ENCODE measurements at regions not wholly inside any gene's neighbourhood (a gene's known extent, or its start where the extent isn't known, plus 50 kb on each side); places are given as distances from the start of the nearest gene placed in this dataset.

DNA sequence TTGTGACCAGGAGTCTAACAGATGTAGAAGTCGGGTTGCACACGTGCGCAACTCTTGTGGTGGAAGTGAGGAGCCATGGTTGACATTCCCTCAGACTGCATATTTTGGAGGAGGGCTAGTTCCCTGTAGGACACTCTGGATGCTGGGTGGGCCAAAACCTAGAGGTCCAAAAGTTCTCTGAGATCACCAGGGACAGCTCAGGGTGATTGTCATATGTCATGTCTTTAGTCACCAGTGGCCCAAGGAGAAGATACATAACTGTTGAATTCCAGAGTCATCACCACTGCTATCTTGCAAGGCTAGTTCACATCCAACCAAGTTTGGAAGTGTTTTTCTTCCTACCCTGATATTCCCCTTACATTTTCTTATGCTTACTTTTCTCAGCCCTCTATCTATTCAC lies 95.2 kb upstream of the C3orf80 start:
- H3K4me3 ChIP-seq (ENCODE audit: low read depth, low read length): no peak overlapping the region
- TF ChIP-seq CTCF (IDR thresholded peaks at IDR 0.05; ENCODE audit: low read depth, low read length) (no peak), MAX (IDR thresholded peaks at IDR 0.05; ENCODE audit: low read depth, low read length) (no peak), MYC (IDR thresholded peaks at IDR 0.05; ENCODE audit: low read depth, low read length) (no peak), POLR2A (IDR thresholded peaks at IDR 0.05; ENCODE audit: extremely low read depth, insufficient read length) (no peak)
- DNase-seq (ENCODE audit: low read depth): no peak

DNA sequence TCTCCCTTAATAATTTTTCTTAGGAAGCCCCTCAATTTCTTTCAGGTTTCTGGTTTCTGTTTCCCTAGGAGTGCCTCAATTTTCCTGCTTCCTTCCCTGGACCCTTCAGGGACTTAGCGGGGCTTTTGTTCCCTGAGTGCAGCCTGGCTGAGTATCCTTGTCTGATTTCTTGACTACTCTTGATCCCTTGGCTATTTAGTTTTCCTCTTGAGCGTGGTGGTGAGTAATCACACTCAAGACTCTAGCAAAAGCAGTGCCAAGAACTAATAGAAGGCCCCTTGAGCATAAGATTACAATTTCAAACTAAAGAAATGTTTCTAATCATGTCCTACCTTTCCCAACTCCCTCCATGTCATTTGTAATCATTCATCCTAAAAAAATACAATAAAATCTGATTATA lies 94.3 kb upstream of the C3orf80 start:
- TF ChIP-seq POLR2A (IDR thresholded peaks at IDR 0.05; ENCODE audit: extremely low read depth, insufficient read length): no peak
- no peak for TF ChIP-seq CTCF (IDR thresholded peaks at IDR 0.05; ENCODE audit: low read depth, low read length)
- no peak for TF ChIP-seq MYC (IDR thresholded peaks at IDR 0.05; ENCODE audit: low read depth, low read length)
- no peak for TF ChIP-seq MAX (IDR thresholded peaks at IDR 0.05; ENCODE audit: low read depth, low read length)
- no peak overlapping the region for H3K4me3 ChIP-seq (ENCODE audit: low read depth, low read length)
- no peak for DNase-seq (ENCODE audit: low read depth)

GRCh38 chr3:160132226-160132625 lies 93.0 kb upstream of the C3orf80 start:
- no peak for TF ChIP-seq CTCF (IDR thresholded peaks at IDR 0.05; ENCODE audit: low read depth, low read length)
- no peak overlapping the region for H3K4me3 ChIP-seq (ENCODE audit: low read depth, low read length)
- no peak for DNase-seq (ENCODE audit: low read depth)

DNA sequence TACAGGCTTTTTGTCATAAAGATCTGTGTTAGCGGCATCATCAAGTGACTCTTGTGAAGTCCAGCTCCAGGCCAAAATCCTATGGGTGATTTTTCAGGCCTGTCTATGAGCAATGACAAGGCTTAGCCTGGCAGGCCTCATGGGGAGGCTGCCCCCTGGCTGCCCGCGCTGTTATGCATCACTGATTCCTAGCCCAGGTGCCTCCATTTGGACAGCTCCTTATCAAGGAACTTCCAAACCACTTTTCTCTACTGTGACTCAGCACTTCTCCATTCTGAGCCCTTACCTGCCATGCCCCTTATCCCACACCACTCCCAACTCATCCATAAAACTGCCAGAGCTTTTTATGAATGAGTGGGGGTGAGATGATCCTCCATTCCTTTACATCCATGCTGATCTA lies 91.5 kb upstream of the C3orf80 start:
- DNase-seq (ENCODE audit: low read depth): peak; percentile 35
- TF ChIP-seq CTCF (IDR thresholded peaks at IDR 0.05; ENCODE audit: low read depth, low read length) (peak; percentile 15), MYC (IDR thresholded peaks at IDR 0.05; ENCODE audit: low read depth, low read length) (no peak)
- no peak overlapping the region for H3K4me3 ChIP-seq (ENCODE audit: low read depth, low read length)

DNA sequence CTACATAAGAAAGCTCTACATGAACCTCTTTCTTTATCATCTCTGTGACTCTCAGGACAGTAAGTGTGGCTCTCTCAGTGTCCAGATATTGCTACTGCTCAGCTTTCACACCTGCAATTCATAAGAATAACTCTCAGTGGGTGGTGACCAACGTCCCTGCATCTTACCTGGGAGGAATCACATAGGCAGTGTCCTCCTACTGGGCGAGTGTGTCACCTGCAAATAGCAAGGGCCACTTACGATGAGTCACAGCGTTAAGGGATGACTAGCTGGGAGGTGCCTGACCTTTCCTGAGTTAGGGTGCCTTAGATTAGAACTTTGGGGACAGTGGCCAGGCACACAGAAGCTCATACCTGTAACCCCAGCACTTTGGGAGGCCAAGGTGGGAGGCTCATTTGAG lies 90.8 kb upstream of the C3orf80 start:
- TF ChIP-seq MAX (IDR thresholded peaks at IDR 0.05; ENCODE audit: low read depth, low read length) (no peak), POLR2A (IDR thresholded peaks at IDR 0.05; ENCODE audit: extremely low read depth, insufficient read length) (no peak), MYC (IDR thresholded peaks at IDR 0.05; ENCODE audit: low read depth, low read length) (no peak), CTCF (IDR thresholded peaks at IDR 0.05; ENCODE audit: low read depth, low read length) (no peak)
- no peak overlapping the region for H3K4me3 ChIP-seq (ENCODE audit: low read depth, low read length)
- peak; percentile 22 for DNase-seq (ENCODE audit: low read depth)

GRCh38 chr3:160134964-160135363 lies 90.3 kb upstream of the C3orf80 start:
- no peak overlapping the region for H3K4me3 ChIP-seq (ENCODE audit: low read depth, low read length)
- peak; percentile 89 for DNase-seq (ENCODE audit: low read depth)
- TF ChIP-seq MYC (IDR thresholded peaks at IDR 0.05; ENCODE audit: low read depth, low read length) (no peak), CTCF (IDR thresholded peaks at IDR 0.05; ENCODE audit: low read depth, low read length) (no peak), POLR2A (IDR thresholded peaks at IDR 0.05; ENCODE audit: extremely low read depth, insufficient read length) (no peak), MAX (IDR thresholded peaks at IDR 0.05; ENCODE audit: low read depth, low read length) (no peak)
